Esophagus (tissue), 2 donors: ENCODE measurements at regions not wholly inside any gene's neighbourhood (a gene's known extent, or its start where the extent isn't known, plus 50 kb on each side); places are given as distances from the start of the nearest gene placed in this dataset.

Experiments used
- H3K27ac ChIP-seq, 2 donors: one replicate each; pipeline ENCODE4 v1.5.1; 2013; ENCODE audit warnings: low read depth in 2 of 2, mild to moderate bottlenecking in 2 of 2, inconsistent platforms in 1 of 2, low read length in 1 of 2, moderate library complexity in 1 of 2
- H3K27me3 ChIP-seq, 2 donors: one replicate each; pipeline ENCODE4 v1.6.1; 2013; ENCODE audit warnings: low read length in 2 of 2, control low read depth in 1 of 2, mild to moderate bottlenecking in 1 of 2; ENCODE audit not compliant: insufficient read depth in 2 of 2, control insufficient read depth in 1 of 2
- H3K36me3 ChIP-seq, 2 donors: one replicate each; pipeline ENCODE4 v1.6.1; 2013; ENCODE audit warnings: low read length in 1 of 2; ENCODE audit not compliant: control insufficient read depth in 2 of 2, insufficient read depth in 2 of 2
- H3K4me1 ChIP-seq, 2 donors: one replicate each; pipeline ENCODE4 v1.6.1; 2013; ENCODE audit warnings: low read length in 1 of 2; ENCODE audit not compliant: control insufficient read depth in 2 of 2, insufficient read depth in 2 of 2
- H3K4me3 ChIP-seq, 2 donors: one replicate each; pipeline ENCODE4 v1.5.1; 2013; ENCODE audit warnings: low read length in 2 of 2, mild to moderate bottlenecking in 2 of 2, low read depth in 1 of 2, moderate library complexity in 1 of 2
- H3K9me3 ChIP-seq, 2 donors: one replicate each; pipeline ENCODE4 v1.6.1; 2013; ENCODE audit warnings: mild to moderate bottlenecking in 2 of 2, low read depth in 1 of 2, low read length in 1 of 2, moderate library complexity in 1 of 2; ENCODE audit not compliant: control insufficient read depth in 2 of 2, insufficient read depth in 1 of 2
- WGBS, 2 donors: extraction: QIAGEN DNeasy Blood & Tissue Kit; methylation state at CpG; one replicate each; pipeline ENCODE4 v1.1.7; 2013; 5-methylcytosine and 5-hydroxymethylcytosine counted together
- donor health status: healthy with polysubstance abuse.
- donor health status: Bipolar disorder and iron deficiency.

DNA sequence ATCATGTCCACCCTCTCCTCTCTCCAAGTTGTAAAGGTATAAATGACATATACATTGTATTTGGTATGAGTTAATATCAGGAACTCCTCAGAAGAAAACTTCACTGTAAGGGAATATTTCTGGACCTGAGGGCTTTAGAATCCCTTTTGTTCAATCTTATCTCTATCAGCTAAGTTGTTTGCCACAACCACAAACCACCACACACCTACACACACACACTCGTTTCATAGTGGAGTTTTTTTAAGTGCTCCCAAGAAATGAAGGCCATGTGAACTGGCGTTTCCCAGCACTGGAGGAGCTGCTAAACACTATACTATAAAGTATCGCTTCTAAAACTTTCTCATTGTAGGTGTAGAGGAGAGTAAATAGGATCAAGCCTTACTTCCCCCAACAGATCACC is 64.8 kb upstream of the GHITM start:
- Histone ChIP-seq H3K36me3 (no peaks in the 10 kb centered on the region), H3K27me3 (no peaks in the 10 kb centered on the region), H3K4me1 (no peaks in the 10 kb centered on the region), H3K27ac (no peak overlapping the region), H3K9me3 (no peaks in the 10 kb centered on the region), H3K4me3 (no peak overlapping the region)
- WGBS, 2 donors, result 68 to 69% methylated on average over 3 of the region's 3 CpGs

DNA sequence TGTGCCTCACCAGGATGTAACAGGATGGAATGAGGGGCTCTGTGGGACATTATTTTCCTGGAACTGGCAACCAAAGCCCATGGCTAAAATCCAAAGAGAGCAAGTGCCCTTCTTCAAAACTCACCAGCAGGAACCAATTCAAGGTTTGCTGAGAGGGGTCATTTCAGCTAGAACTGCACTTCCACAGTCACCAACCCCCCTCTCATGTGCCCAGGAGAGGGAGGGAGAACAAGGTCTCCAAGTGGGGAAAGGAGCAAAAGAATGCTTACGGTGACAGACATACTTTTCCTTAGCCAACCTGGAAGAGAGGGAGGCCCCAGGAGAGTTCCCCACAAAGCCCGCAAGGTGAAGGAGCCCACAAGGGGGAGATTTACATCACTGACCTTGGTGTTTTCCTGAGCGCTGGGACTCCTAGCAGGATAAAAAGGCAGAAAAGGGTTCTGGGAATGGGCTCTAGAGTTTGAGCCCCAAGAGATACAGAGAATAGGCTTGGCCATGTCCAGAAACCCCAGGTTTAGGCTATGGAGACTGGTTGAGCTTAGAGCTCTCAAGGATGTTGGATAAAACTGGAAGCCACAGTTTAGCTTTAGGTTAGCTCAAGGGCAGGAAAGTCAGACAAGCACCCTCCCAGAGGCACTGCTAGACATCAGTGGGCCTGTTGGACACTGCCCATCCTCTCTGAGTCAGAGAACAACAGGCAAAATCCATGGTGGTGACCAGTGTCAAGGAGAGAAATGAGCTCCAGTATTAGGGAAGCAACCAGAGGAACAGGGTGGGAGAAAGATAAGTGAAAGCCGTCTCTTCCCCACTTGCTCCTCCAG is 63.9 kb upstream of the GHITM start:
- Histone ChIP-seq H3K36me3 (no peaks in the 10 kb centered on the region), H3K27me3 (no peaks in the 10 kb centered on the region), H3K4me3 (no peak overlapping the region), H3K4me1 (no peaks in the 10 kb centered on the region), H3K9me3 (no peaks in the 10 kb centered on the region), H3K27ac (peak overlapping the region in 1 of 2 donors; percentile 33)
- 85 to 88% methylated on average over 4 of the region's 4 CpGs for WGBS, 2 donors

- Histone ChIP-seq H3K4me1 (no peaks in the 10 kb centered on the region), H3K27ac (peak overlapping the region in 1 of 2 donors; percentile 33)
- WGBS, 2 donors, result 71 to 81% methylated on average over 1 of the region's 1 CpG
These were observed 63.3 kb upstream of the GHITM start for GRCh38 chr10:84076047-84076388.

DNA sequence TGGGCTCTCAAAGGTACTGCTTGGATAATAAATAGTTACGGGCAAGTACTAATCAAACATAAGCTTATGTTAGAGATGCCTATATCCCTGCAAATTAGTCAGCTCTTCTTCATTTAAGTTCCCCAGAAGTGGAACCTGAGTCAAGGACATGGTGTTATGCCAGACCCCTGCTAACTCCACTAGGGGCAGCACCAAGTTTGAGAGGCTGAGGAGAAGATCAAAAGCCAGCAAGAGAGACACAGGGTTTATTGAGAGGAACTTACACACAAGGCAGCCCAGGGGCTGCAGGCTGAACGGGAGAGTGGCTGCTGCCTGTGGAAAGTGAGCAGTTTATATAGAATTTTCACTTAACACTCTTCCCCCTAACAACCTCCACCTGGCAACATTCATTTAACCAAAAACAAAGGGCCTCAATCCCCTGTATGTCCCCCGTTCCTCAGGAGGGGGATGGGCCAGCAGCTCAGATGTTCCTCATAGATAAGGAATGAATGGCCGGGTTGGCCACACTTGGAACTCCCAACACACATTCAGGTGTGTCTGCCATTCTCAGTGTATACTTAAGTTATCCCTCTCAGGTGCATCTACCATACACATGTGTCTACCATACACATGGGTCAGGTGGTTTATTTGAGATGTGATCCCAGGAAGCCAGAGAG is 62.6 kb upstream of the GHITM start:
- Histone ChIP-seq H3K4me3 (no peak overlapping the region), H3K9me3 (no peaks in the 10 kb centered on the region), H3K36me3 (no peaks in the 10 kb centered on the region), H3K27me3 (no peaks in the 10 kb centered on the region), H3K4me1 (no peaks in the 10 kb centered on the region), H3K27ac (no peak overlapping the region)
- 51 to 55% methylated on average over 4 of the region's 4 CpGs for WGBS, 2 donors

More at GRCh38 chr10:84076047-84076388, 63.3 kb upstream of the GHITM start:
- Histone ChIP-seq H3K9me3 (no peaks in the 10 kb centered on the region), H3K4me3 (no peak overlapping the region), H3K27me3 (no peaks in the 10 kb centered on the region), H3K36me3 (no peaks in the 10 kb centered on the region)

DNA sequence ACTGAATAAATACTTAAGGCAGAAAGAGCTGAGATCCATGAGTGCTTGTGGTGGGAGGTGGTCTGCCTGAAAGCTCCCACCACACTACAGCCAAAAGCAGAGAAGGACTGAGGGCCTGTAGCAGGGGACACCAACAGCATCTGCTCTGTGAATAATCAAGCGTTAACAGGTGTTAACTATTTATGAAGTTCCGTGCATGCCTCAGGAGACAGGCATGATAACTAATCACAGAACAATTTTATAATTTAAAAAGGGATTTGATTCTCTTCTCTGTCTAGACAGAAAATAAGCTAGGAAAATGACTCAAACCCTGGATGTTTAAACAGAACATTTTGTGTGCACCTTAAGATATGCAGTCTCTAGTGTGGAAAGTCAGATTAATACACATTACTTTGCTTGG is 61.5 kb upstream of the GHITM start:
- Histone ChIP-seq H3K9me3 (no peaks in the 10 kb centered on the region), H3K4me1 (no peaks in the 10 kb centered on the region), H3K36me3 (no peaks in the 10 kb centered on the region), H3K4me3 (no peak overlapping the region), H3K27ac (no peak overlapping the region), H3K27me3 (no peaks in the 10 kb centered on the region)
- WGBS, 2 donors, result 73 to 79% methylated on average over 2 of the region's 2 CpGs

GRCh38 chr10:84078771-84079170 is 60.5 kb upstream of the GHITM start:
- Histone ChIP-seq H3K4me3 (no peak overlapping the region), H3K4me1 (no peaks in the 10 kb centered on the region), H3K36me3 (no peaks in the 10 kb centered on the region), H3K9me3 (no peaks in the 10 kb centered on the region), H3K27ac (no peak overlapping the region), H3K27me3 (no peaks in the 10 kb centered on the region)

DNA sequence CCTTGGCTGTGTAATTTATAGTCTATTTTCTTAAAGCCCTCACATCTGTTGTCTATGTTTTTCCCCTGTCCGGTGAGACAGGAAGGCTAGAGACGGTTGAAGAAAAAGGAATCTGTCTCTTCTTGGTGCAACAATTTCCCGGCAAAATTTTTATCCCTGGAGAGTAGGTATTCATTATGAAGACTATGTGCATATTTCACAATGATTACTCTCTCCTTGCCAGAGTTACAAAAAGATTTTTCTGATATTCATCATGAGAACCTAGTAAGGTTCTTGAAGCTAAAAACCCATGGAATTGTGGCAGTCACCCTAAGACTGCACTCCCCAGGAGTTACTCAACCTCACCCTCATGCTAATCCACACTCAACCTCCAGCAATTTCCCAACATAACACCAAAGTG is 55.0 kb upstream of the GHITM start:
- 53 to 92% methylated on average over 3 of the region's 3 CpGs for WGBS, 2 donors
- Histone ChIP-seq H3K4me1 (no peaks in the 10 kb centered on the region), H3K27me3 (no peaks in the 10 kb centered on the region), H3K27ac (no peak overlapping the region), H3K36me3 (no peaks in the 10 kb centered on the region), H3K4me3 (no peak overlapping the region), H3K9me3 (no peaks in the 10 kb centered on the region)

GRCh38 chr10:84087202-84087601 is 52.1 kb upstream of the GHITM start:
- Histone ChIP-seq H3K27me3 (no peaks in the 10 kb centered on the region), H3K27ac (no peak overlapping the region), H3K4me1 (no peaks in the 10 kb centered on the region), H3K9me3 (no peaks in the 10 kb centered on the region), H3K36me3 (no peaks in the 10 kb centered on the region), H3K4me3 (no peak overlapping the region)
- 81 to 91% methylated on average over 1 of the region's 1 CpG for WGBS, 2 donors

DNA sequence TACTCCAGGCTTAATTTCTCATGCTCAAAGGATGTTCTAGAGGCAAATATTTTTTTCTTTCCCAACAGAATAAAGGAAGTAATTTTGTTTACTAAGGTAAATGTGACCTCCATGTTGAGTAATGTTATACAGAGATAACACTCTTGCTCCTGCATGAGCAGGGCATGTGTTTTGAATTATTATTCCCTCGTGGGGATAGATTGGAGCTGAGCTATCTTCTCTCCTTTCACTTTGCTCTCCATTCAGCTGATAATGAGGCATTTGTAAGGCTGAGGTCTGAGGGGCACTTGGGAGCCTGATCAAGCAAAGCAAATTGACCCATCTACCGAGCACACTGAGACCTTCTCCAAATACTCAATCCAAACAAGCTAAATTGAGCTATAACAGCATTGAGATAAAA is 50.7 kb upstream of the GHITM start:
- WGBS, 2 donors, result 17 to 25% methylated on average over 2 of the region's 2 CpGs
- Histone ChIP-seq H3K27ac (no peak overlapping the region), H3K9me3 (no peaks in the 10 kb centered on the region), H3K4me3 (no peak overlapping the region), H3K4me1 (no peaks in the 10 kb centered on the region), H3K36me3 (no peaks in the 10 kb centered on the region), H3K27me3 (no peaks in the 10 kb centered on the region)

- Histone ChIP-seq H3K9me3 (no peaks in the 10 kb centered on the region), H3K27me3 (no peaks in the 10 kb centered on the region), H3K36me3 (no peaks in the 10 kb centered on the region), H3K4me1 (no peaks in the 10 kb centered on the region), H3K27ac (no peak overlapping the region), H3K4me3 (no peak overlapping the region)
- WGBS, 2 donors, result 67 to 68% methylated on average over 2 of the region's 2 CpGs
These were observed 50.1 kb upstream of the GHITM start for GRCh38 chr10:84089162-84089561.
